Chondrocyte (in vitro differentiated cells): ENCODE measurements at regions not wholly inside any gene's neighbourhood (a gene's known extent, or its start where the extent isn't known, plus 50 kb on each side); places are given as distances from the start of the nearest gene placed in this dataset.
A peak's percentile ranks its signal among the peaks of the same experiment; 100 is the strongest.

Experiments used
- DNase-seq: peaks from one replicate; pipeline ENCODE4 v3.0.0; 2021; ENCODE audit warnings: mixed read lengths, low spot score
- H3K27ac Mint-ChIP-seq: one replicate; pipeline ENCODE4 v1.8.0; 2021; ENCODE audit warnings: mild to moderate bottlenecking, moderate library complexity, mixed read lengths; ENCODE audit not compliant: unreplicated experiment
- H3K27me3 Mint-ChIP-seq: 2 replicates; pipeline ENCODE4 v1.8.0; 2021; ENCODE audit warnings: low read depth, mixed read lengths
- H3K36me3 Mint-ChIP-seq: 2 replicates; pipeline ENCODE4 v1.8.0; 2021; ENCODE audit warnings: low read depth, mixed read lengths
- H3K4me1 Mint-ChIP-seq: 2 replicates; pipeline ENCODE4 v1.8.0; 2021; ENCODE audit warnings: low read depth, mild to moderate bottlenecking, mixed read lengths
- H3K4me3 Mint-ChIP-seq: one replicate; pipeline ENCODE4 v1.8.0; 2021; ENCODE audit warnings: mild to moderate bottlenecking, moderate library complexity, mixed read lengths; ENCODE audit not compliant: unreplicated experiment
- H3K9me3 Mint-ChIP-seq: 2 replicates; pipeline ENCODE4 v1.8.0; 2021; ENCODE audit warnings: low read depth, mixed read lengths
- CTCF ChIP-seq: fragments of 200-600 bp; sonication (generic); IDR thresholded peaks from 2 replicates; pipeline ENCODE4 v1.5.0; 2021; ENCODE audit warnings: antibody characterized with exemption, mild to moderate bottlenecking, moderate library complexity

- no peaks in the 10 kb centered on the region for H3K27me3 Mint-ChIP-seq
- H3K36me3 Mint-ChIP-seq: no peaks in the 10 kb centered on the region
- H3K4me3 Mint-ChIP-seq: no peak overlapping the region
- no peak for TF ChIP-seq CTCF
- no peak overlapping the region for H3K27ac Mint-ChIP-seq
- H3K4me1 Mint-ChIP-seq: peaks cover 15% of the 10 kb centered on the region
- peaks cover 3% of the 10 kb centered on the region for H3K9me3 Mint-ChIP-seq
- DNase-seq: no peak
Observed at GRCh38 chr3:152050903-152051302, 177.5 kb downstream of the SUCNR1 start.

GRCh38 chr3:152051501-152052404 lies 178.3 kb downstream of the SUCNR1 start:
- TF ChIP-seq CTCF: no peak

GRCh38 chr3:152053866-152054265 lies 180.4 kb downstream of the SUCNR1 start:
- Mint-ChIP-seq H3K27me3 (no peaks in the 10 kb centered on the region), H3K9me3 (peaks cover 9% of the 10 kb centered on the region), H3K4me1 (peaks cover 19% of the 10 kb centered on the region), H3K4me3 (no peak overlapping the region), H3K36me3 (no peaks in the 10 kb centered on the region), H3K27ac (no peak overlapping the region)
- no peak for DNase-seq
- no peak for TF ChIP-seq CTCF

More at GRCh38 chr3:152051501-152052404, 178.3 kb downstream of the SUCNR1 start:
- DNase-seq: no peak
- Mint-ChIP-seq H3K36me3 (no peaks in the 10 kb centered on the region), H3K27ac (peak overlapping the region; percentile 78), H3K4me1 (peaks cover 15% of the 10 kb centered on the region), H3K9me3 (peaks cover 3% of the 10 kb centered on the region), H3K4me3 (no peak overlapping the region), H3K27me3 (no peaks in the 10 kb centered on the region)

GRCh38 chr3:152054315-152054714 lies 180.9 kb downstream of the SUCNR1 start:
- Mint-ChIP-seq H3K27ac (no peak overlapping the region), H3K27me3 (no peaks in the 10 kb centered on the region)

GRCh38 chr3:152056073-152056472 lies 182.6 kb downstream of the SUCNR1 start:
- DNase-seq: no peak
- H3K4me1 Mint-ChIP-seq: peaks cover 35% of the 10 kb centered on the region
- peaks cover 10% of the 10 kb centered on the region for H3K9me3 Mint-ChIP-seq
- no peaks in the 10 kb centered on the region for H3K27me3 Mint-ChIP-seq
- H3K27ac Mint-ChIP-seq: no peak overlapping the region
- TF ChIP-seq CTCF: no peak
- H3K4me3 Mint-ChIP-seq: no peak overlapping the region
- no peaks in the 10 kb centered on the region for H3K36me3 Mint-ChIP-seq

More at GRCh38 chr3:152054315-152054714, 180.9 kb downstream of the SUCNR1 start:
- peaks cover 10% of the 10 kb centered on the region for H3K9me3 Mint-ChIP-seq
- no peak for DNase-seq
- H3K4me3 Mint-ChIP-seq: no peak overlapping the region
- H3K36me3 Mint-ChIP-seq: no peaks in the 10 kb centered on the region
- H3K4me1 Mint-ChIP-seq: peaks cover 24% of the 10 kb centered on the region
- no peak for TF ChIP-seq CTCF
